HL-60 (cell line): ENCODE measurements at regions not wholly inside any gene's neighbourhood (a gene's known extent, or its start where the extent isn't known, plus 50 kb on each side); places are given as distances from the start of the nearest gene placed in this dataset.
A peak's percentile ranks its signal among the peaks of the same experiment; 100 is the strongest.

Experiments used
- CTCF ChIP-seq: IDR thresholded peaks from one replicate; pipeline ENCODE4 v1.5.1; 2011; ENCODE audit warnings: low read length, control low read depth, inconsistent platforms; ENCODE audit not compliant: insufficient read depth
- POLR2AphosphoS5 ChIP-seq: IDR thresholded peaks from 2 replicates; pipeline ENCODE4 v1.6.1; 2012; ENCODE audit warnings: low read depth
- REST ChIP-seq: IDR thresholded peaks from 2 replicates; pipeline ENCODE4 v1.6.1; 2012; ENCODE audit warnings: low read depth; ENCODE audit not compliant: insufficient replicate concordance
- SPI1 ChIP-seq: IDR thresholded peaks from 2 replicates; pipeline ENCODE4 v1.6.1; 2012; ENCODE audit warnings: low read depth, mild to moderate bottlenecking, borderline replicate concordance

GRCh38 chr11:93248602-93249001, 50.8 kb upstream of the SLC36A4 start:
- no peak for TF ChIP-seq SPI1
- TF ChIP-seq CTCF = peak; percentile 14
- no peak for TF ChIP-seq REST
- TF ChIP-seq POLR2AphosphoS5 = no peak
